Tongue (tissue), 1 donor: ENCODE measurements at regions not wholly inside any gene's neighbourhood (a gene's known extent, or its start where the extent isn't known, plus 50 kb on each side); places are given as distances from the start of the nearest gene placed in this dataset.

Experiments used
- DNase-seq: peaks from one replicate; pipeline ENCODE4 v3.0.0-alpha.2; 2015

DNA sequence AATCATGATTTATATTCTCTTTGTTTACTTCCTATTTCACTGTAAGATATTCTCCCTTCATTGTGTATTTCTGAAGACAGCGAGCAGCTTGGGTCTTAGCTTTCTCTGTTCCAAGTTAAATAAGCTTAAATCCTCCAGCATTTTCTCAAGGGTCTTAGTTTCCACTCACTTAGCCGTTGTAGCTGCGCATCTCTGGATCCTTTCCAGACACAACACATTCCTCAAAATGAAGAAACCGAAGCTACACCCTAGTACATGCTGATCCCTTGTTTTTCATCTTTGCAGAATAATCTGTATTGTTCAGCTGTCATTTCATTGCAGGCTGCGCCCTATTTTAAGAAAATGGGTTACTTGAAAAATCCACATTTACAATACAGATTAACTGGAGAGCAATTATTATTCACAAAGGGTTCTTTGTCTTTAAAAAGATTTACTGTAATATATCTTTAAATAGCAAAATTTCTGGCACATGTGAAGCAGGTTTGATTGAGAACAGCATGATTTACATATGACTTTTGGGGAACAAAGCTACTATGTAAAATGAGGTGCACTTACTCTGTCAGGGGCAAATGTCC lies 375.8 kb downstream of the QKI start:
- peak; percentile 93 for DNase-seq

DNA sequence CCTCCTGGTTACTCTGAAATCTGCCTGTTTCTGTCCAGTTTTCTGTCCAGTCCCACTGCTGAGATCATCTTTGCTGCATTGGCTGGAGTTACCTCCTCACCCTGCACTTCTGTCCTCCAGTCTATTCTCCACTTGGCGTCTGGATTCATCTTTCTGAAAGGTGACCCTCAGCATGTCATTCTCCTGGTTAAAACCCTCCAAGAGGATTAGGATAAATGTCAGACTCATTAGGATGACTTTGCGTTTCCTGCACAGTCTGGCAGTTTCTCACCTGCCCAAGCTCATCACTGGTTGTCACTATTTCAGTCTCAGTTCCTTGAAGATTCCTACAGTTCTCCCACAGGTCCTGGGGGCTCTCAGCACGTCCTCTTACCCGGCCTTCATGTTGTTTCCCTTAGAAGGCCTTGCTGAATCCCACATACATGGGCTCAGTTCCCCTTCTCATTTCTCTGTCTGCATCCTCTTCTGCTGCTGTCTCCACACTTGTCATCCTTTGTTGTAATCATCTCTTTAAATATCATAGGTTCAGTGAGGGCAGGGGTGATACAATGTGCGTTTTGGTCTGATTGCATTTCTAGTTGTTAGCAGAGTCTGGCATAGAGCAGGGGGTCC lies 374.8 kb downstream of the QKI start:
- DNase-seq, result peak; percentile 57

DNA sequence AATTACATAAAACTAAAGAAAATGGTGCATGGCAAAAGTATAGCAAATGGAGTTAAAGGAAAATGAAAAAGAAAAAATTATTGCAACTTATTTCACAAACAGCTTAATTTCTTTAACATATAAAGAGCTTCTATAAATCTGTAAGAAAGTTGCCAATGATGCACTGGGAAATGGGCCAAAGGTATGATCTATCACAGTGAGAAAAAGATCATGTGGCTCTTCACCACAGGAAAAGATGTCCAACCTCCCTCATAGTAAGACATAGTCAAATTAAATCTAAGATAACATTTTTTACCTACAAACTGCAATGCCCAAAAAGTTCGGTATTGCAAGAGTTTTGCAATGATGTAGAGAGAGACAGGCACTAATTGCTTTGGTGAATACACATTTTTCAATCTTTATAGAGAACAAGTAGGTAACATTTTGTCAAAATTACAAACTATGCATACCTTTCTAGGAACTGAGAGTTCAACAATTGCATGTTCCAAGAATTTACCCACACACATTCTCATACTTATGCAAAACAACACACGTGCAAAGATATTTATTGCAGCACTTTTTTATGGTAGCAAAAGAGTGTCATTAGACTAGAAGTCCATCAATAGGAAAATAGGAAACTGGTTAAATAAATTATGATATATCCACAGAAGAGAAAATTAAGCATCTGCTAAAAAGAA lies 372.6 kb downstream of the QKI start:
- DNase-seq, result peak; percentile 31

DNA sequence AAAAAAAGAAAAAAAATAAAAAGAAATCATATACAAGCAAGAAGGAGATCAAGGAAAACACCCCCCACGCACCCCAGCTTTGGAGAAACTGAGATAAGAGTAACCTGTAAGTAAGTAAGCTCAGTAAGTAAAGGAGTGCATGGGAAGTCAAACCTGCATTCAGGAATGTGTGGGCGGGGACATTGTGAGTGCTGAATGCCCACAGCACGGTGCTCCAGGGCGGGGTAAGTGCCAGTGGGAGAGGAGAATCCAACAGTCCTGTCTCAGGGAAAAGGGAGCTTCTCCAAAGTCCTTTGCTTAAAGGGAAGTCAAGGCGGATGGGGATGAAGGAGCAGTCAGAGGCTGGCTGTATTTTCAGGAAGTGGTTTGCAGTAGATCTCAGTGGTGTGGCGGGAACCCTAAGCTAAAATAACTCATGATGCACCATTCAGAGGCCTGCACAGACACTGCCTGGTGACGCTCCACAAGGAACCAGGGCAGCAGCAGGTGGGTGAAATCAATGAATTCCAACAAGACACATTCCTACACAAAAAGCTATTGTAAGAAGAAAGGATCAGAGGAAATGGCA lies 368.0 kb downstream of the QKI start:
- DNase-seq, result peak; percentile 37

DNA sequence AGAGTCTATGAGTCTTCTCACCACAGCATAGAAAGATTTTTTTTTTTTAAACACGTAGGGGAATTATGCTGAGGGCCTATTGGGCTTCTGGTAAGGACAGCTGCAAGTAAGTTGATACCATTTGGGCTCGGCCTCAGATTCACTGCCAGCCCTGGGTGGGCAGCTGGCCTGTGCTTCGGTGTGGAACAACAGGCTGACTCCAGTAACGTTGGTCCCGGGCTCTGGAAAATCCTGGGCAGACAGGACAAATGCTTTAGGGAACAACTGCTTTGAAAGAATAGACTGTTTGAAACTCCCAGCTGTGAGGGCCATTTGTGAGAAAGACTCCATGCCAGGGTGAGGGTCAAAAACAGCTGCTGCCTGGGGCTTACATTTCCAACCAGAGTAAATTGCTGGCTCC lies 366.5 kb downstream of the QKI start:
- DNase-seq, result peak; percentile 98

DNA sequence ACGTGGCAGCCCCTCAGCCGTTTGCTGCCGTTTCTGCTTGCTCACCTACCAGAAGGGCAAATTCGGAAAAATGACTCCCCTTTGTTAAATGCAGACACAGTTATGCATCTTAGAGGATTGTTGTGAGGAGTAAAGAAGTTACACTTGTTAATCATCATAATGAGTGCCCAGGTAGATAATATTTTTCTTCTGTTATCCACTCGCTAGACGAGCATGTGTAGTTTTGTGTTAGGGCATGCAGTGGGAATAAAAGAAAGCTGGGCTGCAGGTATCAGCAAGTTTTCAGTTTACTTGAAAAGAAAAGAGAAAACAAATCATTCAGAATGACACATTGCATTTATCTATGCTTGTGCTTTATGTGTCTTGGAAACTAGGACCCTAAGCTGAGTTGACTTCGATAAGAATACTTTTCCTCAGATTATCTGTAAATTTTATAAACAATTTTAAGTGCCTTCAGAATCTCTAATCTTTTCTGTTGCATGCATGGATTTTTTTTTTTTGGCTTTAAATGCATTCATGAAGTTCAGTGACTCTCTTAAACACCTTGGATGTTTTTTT lies 365.3 kb downstream of the QKI start:
- DNase-seq, result no peak

DNA sequence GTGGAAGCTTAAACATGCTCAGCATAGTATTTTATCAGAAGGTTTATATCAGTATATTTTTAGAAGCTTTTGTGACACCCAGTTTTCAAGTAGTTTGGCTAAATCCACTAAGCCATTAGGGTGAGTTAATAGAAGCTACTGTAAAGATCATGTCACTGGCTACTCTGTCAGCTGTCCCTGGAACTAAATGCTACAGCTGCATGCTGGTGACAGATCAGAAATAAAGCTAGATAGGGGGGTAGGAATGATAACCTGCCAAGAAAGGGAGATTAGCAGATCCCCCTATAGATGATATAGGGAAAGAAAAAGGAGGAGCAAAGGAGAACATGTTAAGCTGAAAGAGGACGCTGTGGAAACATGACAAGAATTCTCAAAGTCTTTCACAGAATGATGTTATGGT lies 363.2 kb downstream of the QKI start:
- DNase-seq, result peak; percentile 93

DNA sequence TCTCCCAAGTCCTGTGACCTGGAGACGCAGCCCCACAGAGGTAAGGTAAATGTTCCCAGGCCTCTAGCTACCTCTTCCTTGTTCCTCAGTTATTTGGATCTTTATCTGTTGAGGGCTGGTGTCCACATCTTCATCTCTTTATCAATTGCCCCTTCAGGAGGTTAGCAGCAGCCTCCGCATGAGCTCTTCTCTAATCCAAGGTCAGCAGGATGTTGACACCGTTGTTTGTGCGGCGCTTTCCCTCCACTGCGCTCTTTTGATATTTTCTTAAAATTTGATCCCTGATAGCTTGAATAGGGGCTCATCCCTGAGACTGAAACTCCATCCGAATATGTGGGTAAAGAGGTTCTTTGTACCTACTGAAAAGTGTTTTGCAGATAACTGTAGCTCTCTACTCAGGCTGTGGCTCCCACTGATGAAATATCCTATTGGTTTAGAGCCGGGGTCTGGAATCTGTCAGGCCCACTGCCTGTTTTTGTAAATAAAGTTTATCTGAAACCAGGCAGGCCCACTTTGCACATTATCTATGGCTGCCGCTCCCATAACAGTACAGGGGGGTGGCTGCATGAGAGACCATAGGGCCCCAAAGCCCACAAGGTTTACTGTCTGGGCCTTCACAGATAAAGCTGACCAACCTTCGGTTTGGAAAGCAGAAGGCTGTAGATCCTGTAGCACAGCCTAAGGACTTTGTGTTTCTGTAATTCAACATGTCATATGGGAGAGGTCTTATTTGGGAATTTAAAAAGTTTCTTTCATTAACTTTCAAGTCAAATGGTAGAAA lies 362.6 kb downstream of the QKI start:
- DNase-seq, result no peak

DNA sequence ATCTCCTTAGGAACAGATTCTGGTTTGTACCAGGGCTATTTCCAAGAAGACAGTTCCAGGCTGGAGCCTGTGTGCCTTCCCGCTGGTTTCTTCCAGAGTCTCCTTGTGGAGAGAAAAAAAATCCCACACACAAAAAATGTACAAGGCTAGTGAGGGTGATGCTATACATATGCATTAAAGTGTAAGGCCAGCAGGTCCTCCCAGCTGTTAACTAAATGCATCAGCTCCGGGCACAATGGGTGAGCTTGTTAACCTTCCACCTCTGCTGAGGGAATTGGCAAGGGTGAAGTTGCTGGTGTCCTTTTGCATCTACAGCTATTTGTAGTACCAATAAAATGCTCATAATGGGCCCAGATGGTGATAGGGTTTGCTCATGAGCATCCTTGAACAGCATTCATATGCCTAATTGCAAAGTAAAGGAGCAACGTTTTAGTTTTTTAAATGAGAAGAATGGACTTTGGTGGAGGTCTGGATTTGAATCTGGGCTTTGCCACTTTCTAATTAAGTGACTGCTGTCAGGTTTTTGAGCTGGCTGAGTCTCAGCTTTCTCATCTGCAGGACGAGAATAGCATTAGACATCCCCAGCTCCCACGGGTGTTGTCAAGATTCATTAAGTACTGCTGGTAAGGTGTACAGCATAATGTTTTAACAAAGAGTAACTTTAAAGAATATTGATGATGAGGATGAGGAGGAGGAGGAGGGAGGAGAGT lies 361.8 kb downstream of the QKI start:
- DNase-seq, result no peak

DNA sequence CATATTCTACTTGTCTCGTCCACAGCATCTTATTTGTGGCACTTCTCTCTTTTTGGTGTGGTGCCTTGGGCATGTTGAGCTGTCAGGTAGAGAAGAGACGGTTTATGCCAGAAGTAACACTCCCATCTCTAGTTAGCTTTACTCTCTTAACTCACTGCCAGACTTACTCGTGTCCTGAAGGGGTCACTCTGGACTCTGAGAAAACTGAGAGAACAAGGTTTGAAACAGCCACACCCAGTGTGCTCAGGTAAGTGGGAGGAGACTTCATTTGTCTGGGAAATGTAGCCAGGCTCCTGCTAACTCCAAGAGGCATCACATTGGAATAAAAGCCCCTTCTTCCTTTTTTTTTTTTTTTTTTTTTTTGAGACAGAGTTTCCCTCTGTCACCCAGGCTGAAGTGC lies 360.8 kb downstream of the QKI start:
- no peak for DNase-seq

DNA sequence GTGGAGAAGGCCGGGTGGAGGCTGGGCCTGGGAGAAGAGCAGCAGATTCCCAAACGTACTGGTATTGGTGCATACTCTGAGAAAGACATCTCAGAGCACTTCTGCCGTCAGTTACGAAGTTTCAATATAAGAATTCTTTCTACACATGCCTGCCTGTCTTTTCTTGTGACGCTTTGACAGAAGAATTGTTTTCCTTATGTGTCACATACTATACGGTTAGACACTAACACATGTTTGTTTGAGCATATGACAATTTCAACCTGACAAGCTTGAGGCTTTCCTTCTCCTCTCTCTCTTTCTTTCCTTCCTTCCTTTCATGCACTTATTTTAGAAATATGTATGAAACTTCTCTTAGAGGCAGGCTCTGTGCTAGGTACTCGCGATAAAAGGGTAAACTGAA lies 360.0 kb downstream of the QKI start:
- no peak for DNase-seq

DNA sequence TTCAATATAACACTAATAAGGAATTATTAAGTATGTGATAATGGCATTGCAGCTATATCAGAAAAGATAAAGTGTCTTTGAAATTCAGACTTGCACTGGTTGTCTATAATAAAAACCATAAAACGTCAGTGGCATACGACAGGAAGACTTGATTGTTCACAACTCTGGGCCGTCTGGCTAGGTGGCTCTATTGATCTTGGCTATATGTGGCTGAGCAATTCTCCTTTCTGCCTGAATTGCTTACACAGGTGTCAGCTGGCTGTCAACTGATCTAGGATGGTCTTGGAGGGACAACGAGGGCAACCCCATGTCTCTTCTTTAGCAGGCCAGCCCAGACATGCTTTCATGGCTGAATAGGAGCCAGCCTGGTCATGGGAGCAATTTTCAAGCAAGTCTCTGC lies 359.1 kb downstream of the QKI start:
- no peak for DNase-seq

DNA sequence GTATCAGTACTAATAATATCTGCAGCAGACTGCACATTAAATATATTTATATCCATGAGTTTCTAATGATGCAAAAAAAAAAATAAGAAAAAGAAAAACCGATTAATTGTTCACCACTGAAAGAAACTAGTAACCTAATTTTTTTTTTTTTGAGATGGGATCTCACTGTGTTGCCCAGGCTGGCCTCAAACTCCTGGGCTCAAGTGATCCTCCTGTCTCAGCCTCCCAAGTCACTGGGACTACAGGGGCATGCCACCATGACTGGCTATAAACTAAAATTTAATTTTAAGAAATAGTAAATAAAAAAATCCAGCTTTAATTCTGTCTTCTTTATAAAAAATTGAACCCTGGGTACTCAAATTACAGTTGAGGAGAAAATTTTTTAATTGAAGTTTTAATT lies 358.2 kb downstream of the QKI start:
- no peak for DNase-seq

DNA sequence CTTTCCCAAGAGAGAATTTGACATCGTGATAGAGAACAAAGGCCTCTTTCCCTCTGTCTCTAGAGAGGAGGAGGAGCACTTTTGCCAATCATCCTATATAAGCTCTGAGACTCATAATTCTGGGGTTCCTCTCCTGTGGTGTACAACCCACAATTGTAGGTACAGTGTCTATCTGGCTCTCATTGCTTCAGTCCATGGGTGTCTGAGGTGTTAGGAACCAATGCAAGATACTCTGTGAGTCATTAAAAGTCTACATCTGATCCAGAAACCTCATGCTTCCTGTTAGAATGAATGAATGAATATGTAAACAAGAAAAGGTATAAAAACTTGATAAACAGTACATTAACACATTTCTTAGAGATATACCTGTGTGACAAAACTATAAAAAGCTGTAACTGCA lies 356.7 kb downstream of the QKI start:
- no peak for DNase-seq

DNA sequence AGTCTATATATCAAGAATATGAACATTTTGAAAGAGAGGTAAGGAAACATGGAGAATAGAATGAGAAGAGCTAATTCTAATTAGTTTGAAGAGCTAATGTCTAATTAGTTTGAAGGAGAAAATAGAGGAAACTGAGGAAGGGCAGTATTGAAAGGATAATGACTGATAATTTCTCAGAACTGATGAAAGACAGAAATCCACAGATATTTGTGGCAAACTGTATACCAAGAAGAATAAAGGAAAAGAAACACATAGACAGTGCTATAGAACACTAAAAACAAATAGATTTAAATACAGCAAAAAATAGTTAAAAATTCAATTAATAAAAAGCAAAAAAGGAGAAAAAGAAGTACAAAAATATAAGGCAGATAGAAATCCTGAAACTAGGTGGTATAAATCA lies 354.4 kb downstream of the QKI start:
- DNase-seq, result no peak

DNA sequence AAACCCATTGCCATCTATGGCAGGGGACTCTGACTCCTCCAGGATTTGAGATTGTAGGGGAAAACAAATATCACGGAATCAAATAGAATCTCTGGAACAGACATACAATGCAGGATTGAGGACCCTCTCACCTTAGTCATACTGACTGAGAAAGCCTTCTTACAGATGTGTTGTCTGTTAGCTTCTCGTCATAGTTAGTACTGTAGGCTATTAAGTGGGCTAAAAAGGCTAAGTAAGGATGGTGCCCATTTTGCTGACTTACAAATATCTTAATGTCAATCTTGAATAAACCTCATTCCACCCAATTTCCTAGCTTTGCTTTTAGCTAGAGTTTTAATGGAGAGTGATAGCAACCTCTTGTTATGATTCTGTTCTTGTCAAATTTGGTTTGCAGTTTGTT lies 352.4 kb downstream of the QKI start:
- no peak for DNase-seq

DNA sequence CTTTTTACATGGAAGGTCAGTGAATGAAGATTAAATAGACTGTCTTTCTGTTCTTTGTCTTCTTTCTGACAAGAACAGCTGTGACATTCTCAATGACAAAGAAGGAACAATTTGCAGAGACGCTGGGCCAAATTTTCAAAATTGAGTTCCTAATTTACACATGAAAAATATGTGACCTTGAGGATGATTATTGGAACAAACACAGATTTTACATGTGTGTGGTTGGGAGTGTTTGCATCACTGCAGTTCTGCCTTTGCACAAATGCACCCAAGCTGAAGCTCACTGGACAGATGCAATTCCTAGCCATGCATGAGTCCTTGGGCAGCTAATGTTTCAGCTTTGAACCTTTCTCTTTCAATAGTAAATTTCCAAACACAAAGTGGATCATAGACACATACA lies 350.8 kb downstream of the QKI start:
- peak; percentile 43 for DNase-seq

DNA sequence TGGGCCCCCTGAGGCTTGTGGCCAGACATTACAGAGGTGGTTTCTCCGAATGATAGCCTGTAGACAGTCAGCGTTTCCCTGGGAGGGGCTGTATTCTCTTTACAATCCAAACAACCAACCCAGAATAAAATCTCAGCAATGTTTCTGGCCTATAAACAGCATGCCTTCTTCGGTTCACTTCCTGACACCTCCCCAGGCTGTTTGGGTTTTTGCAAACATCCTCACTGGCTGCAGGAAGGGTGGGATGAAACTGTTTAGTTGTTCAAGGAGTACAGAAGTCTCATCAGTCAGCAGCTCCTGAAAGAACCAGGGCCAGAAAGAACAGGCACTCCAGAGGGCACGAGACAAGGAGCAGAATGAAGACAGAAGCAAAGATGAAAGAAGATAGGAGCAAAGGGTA lies 350.0 kb downstream of the QKI start:
- DNase-seq, result peak; percentile 55

DNA sequence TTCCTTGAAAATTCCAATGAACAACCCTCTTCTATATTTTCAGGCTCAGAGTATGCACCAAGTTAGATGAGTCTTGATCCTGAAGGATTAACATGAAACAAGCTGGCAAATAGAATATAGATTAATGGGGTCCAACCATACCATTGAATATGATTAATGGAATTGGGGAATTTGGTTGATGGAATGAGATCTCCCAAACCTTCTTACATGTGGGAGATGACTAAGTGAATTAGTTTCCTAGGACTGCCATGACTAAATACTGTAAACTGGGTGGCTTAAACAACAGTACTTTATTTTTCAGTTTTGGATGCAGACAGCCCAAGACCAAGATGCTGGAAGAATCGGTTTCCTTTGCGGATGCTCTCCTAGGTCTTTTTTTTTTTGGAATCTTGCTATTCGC lies 347.0 kb downstream of the QKI start:
- no peak for DNase-seq

DNA sequence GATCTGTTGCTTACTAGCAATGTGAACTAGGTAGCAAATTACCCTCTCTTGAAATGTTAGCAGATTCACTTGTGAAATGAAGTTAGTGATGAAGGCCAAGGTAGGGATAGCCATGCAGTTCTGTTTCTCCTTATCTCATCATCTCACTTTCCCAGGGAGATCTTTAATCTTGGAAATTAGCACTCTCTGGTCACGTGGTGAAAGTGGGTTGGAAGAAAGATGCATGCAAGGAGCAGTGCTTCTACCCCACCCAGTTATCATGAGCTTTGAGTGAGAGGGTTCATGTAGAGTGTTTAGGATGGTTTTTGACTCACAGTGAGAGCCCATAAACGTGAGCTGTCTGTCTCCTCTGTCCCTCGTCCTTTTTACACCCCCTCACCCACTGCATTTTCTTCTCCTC lies 346.3 kb downstream of the QKI start:
- no peak for DNase-seq

DNA sequence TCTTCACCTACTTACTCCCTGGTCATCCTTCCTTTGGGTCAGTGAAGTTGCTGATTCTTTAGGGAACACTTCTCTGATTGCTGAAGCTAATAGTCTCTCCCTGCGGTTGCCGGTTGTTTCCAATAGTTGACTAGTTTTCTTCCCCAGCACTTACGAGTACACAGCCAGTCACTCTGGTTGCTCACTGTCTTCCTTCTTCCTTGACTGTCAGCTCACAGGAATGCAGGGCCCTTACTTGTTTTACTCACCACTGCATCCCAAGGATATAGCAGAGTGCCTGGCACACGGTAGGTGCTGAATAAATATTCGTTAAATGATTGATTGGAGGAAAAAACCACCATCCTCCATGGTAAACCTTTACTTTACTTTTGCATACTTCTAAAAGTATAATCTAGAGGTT lies 345.0 kb downstream of the QKI start:
- no peak for DNase-seq

DNA sequence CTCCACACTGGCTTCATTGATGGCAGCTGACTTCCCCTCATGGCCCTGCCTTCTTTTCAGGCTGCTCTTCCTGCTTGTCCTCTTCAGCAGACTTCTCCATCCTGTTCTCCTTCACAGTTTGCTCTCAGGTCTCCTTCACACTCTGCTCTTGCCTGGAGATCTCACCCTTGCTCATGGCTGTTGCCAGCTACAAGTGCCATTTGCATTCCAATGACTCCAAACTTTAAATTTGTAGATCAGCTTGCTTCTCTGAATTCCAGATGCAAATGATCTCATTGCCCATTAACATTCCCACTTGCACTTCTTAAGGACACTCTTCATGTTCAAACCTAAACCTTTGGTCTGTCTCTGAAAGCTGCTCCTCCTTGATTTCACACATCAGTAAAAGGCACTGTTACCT lies 343.0 kb downstream of the QKI start:
- DNase-seq, result no peak
